Karpas-422 (cell line): ENCODE measurements at regions not wholly inside any gene's neighbourhood (a gene's known extent, or its start where the extent isn't known, plus 50 kb on each side); places are given as distances from the start of the nearest gene placed in this dataset.

Experiments used
- DNase-seq: peaks from one replicate; pipeline ENCODE4 v3.0.0-alpha.2; 2015
- H2AFZ ChIP-seq: fragments of 200-600 bp; sonication (generic); 2 replicates; pipeline ENCODE4 v1.6.1; 2014; ENCODE audit warnings: antibody characterized with exemption, low read length, mixed read lengths
- H3K27ac ChIP-seq: fragments of 200-600 bp; sonication (generic); 2 replicates; pipeline ENCODE4 v1.5.1; 2014; ENCODE audit warnings: mild to moderate bottlenecking, low read length, moderate library complexity
- H3K27me3 ChIP-seq: fragments of 200-600 bp; sonication (generic); 2 replicates; pipeline ENCODE4 v1.6.1; 2014; ENCODE audit warnings: low read length, mixed read lengths
- H3K36me3 ChIP-seq: fragments of 200-600 bp; sonication (generic); 2 replicates; pipeline ENCODE4 v1.6.1; 2014; ENCODE audit warnings: low read length, mixed read lengths; ENCODE audit not compliant: insufficient read depth
- H3K4me1 ChIP-seq: fragments of 200-600 bp; sonication (generic); 2 replicates; pipeline ENCODE4 v1.6.1; 2014; ENCODE audit warnings: mild to moderate bottlenecking, low read length, mixed read lengths
- H3K4me2 ChIP-seq: fragments of 200-600 bp; sonication (generic); 2 replicates; pipeline ENCODE4 v1.6.1; 2014; ENCODE audit warnings: low read length, low read depth, mild to moderate bottlenecking; ENCODE audit not compliant: poor library complexity, severe bottlenecking
- H3K4me3 ChIP-seq: fragments of 200-600 bp; sonication (generic); 2 replicates; pipeline ENCODE4 v1.5.1; 2014; ENCODE audit warnings: mild to moderate bottlenecking, antibody characterized with exemption, low read length, mixed read lengths
- H3K79me2 ChIP-seq: fragments of 200-600 bp; sonication (generic); 2 replicates; pipeline ENCODE4 v1.6.1; 2014; ENCODE audit warnings: mild to moderate bottlenecking, low read length, mixed read lengths
- H3K9ac ChIP-seq: fragments of 200-600 bp; sonication (generic); 2 replicates; pipeline ENCODE4 v1.6.0; 2014; ENCODE audit warnings: low read length
- H3K9me2 ChIP-seq: fragments of 200-600 bp; sonication (generic), shearing (Covaris generic); replicated peaks from 2 replicates; pipeline ENCODE4 v1.6.0; 2014; ENCODE audit warnings: mild to moderate bottlenecking, low read length, moderate library complexity; ENCODE audit not compliant: insufficient read depth
- H3K9me3 ChIP-seq: fragments of 300-700, 200-600 bp; sonication (generic); 2 replicates; pipeline ENCODE4 v1.6.1; 2014; ENCODE audit warnings: low read length, mixed read lengths
- H4K20me1 ChIP-seq: fragments of 200-600 bp; sonication (generic); 2 replicates; pipeline ENCODE4 v1.6.1; 2014; ENCODE audit warnings: mild to moderate bottlenecking, antibody characterized with exemption, low read length, low read depth; ENCODE audit not compliant: insufficient read depth

DNA sequence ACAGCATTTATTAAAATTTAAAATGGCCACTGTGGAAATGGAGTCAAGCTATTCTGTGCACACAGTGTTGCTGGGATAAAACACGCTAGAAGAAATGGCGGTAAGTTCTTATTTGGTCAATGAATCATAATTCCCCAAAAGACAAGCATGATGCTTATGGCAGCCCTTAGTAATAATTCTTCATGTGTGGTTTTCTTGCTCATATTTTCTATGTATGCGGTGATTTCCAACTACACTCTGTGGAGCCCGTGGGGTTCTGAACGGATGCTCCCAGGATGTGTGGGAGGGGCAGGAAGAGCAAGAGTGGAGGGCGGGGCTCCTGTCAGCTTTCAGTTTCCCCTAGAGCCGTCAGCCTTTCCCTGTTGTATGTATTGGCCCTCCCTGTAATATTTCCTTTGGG lies 91.7 kb upstream of the RMDN2 start:
- H3K27me3 ChIP-seq, result no peaks in the 10 kb centered on the region
- no peaks in the 10 kb centered on the region for H3K79me2 ChIP-seq
- H3K9me2 ChIP-seq, result no peaks in the 10 kb centered on the region
- H2AFZ ChIP-seq, result no peak overlapping the region
- no peaks in the 10 kb centered on the region for H4K20me1 ChIP-seq
- no peaks in the 10 kb centered on the region for H3K4me1 ChIP-seq
- H3K27ac ChIP-seq, result no peak overlapping the region
- H3K9ac ChIP-seq, result no peak overlapping the region
- no peak overlapping the region for H3K4me3 ChIP-seq
- no peaks in the 10 kb centered on the region for H3K9me3 ChIP-seq
- no peak overlapping the region for H3K4me2 ChIP-seq
- no peaks in the 10 kb centered on the region for H3K36me3 ChIP-seq
- no peak for DNase-seq

GRCh38 chr2:37836270-37836669 lies 88.8 kb upstream of the RMDN2 start:
- H3K9me2 ChIP-seq, result no peaks in the 10 kb centered on the region
- H3K27ac ChIP-seq, result no peak overlapping the region
- H2AFZ ChIP-seq, result no peak overlapping the region
- no peaks in the 10 kb centered on the region for H3K4me1 ChIP-seq
- H3K9me3 ChIP-seq, result no peaks in the 10 kb centered on the region
- no peaks in the 10 kb centered on the region for H3K36me3 ChIP-seq
- no peaks in the 10 kb centered on the region for H3K79me2 ChIP-seq
- H3K27me3 ChIP-seq, result no peaks in the 10 kb centered on the region
- no peak overlapping the region for H3K9ac ChIP-seq
- H4K20me1 ChIP-seq, result no peaks in the 10 kb centered on the region
- no peak for DNase-seq
- H3K4me2 ChIP-seq, result no peak overlapping the region
- no peak overlapping the region for H3K4me3 ChIP-seq

DNA sequence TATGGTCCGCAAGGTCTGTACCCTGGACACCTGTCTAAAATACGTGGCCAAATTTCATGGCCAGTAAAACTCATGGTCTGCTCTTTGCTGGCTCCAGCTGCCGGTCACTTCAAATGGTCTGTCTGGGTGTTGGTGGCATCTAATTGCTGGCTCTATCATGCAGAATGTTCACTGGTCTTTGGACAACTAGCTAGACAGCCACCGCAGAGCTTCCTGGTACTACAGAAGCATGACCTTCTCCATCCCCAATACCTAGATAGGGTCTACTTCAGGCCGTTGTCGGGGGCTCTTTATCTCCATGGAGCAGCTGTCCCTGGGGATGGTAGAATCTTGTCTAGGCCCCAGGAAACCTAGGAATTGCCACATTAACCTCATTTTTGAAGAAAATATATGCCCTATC lies 88.4 kb upstream of the RMDN2 start:
- no peaks in the 10 kb centered on the region for H3K27me3 ChIP-seq
- no peak overlapping the region for H3K4me2 ChIP-seq
- no peaks in the 10 kb centered on the region for H3K9me3 ChIP-seq
- no peak overlapping the region for H2AFZ ChIP-seq
- H3K9me2 ChIP-seq, result no peaks in the 10 kb centered on the region
- H4K20me1 ChIP-seq, result no peaks in the 10 kb centered on the region
- H3K9ac ChIP-seq, result no peak overlapping the region
- H3K36me3 ChIP-seq, result no peaks in the 10 kb centered on the region
- no peak for DNase-seq
- H3K79me2 ChIP-seq, result no peaks in the 10 kb centered on the region
- no peaks in the 10 kb centered on the region for H3K4me1 ChIP-seq
- H3K27ac ChIP-seq, result no peak overlapping the region
- H3K4me3 ChIP-seq, result no peak overlapping the region

GRCh38 chr2:37837628-37838328 lies 87.3 kb upstream of the RMDN2 start:
- no peak overlapping the region for H3K27ac ChIP-seq
- no peaks in the 10 kb centered on the region for H3K79me2 ChIP-seq
- H3K36me3 ChIP-seq, result no peaks in the 10 kb centered on the region
- H3K27me3 ChIP-seq, result no peaks in the 10 kb centered on the region
- no peaks in the 10 kb centered on the region for H4K20me1 ChIP-seq
- no peak for DNase-seq
- no peak overlapping the region for H3K4me3 ChIP-seq
- H3K9me2 ChIP-seq, result no peaks in the 10 kb centered on the region
- no peaks in the 10 kb centered on the region for H3K9me3 ChIP-seq
- H3K4me2 ChIP-seq, result no peak overlapping the region
- H3K9ac ChIP-seq, result no peak overlapping the region
- no peak overlapping the region for H2AFZ ChIP-seq
- H3K4me1 ChIP-seq, result no peaks in the 10 kb centered on the region

DNA sequence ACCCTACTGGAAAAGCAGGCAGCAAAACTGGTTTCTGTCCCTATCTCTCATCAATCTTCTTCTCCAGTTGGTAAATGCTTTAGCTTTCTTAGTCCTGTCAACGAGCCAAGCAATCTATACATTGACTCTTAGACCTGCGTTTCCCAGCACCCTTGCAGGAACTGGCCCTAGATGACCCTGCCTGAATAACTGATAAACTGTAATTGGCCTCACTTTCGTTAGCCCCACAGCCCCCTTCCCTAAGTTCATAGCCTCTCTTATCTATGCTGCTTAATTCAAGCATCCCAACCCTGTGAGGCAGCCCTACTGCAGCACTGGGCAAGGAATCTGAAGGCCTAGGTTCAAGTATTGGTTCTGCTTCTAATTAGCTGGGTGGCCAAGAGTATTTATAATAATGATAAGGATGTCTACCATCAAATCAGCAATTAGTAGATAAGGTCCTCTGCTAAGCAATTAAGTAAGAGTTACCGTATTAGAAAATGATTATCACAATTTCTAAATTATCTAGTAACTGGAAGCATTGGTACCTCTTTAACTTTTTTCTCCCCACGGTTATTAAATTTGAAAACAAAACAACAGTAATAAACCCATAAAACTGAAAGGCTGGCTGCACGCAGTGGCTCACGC lies 86.4 kb upstream of the RMDN2 start:
- H3K9me2 ChIP-seq, result no peaks in the 10 kb centered on the region
- no peak overlapping the region for H3K4me3 ChIP-seq
- no peaks in the 10 kb centered on the region for H3K27me3 ChIP-seq
- H3K9me3 ChIP-seq, result no peaks in the 10 kb centered on the region
- no peaks in the 10 kb centered on the region for H3K79me2 ChIP-seq
- no peak overlapping the region for H2AFZ ChIP-seq
- no peak overlapping the region for H3K27ac ChIP-seq
- no peaks in the 10 kb centered on the region for H3K4me1 ChIP-seq
- H3K36me3 ChIP-seq, result no peaks in the 10 kb centered on the region
- H3K9ac ChIP-seq, result no peak overlapping the region
- no peak for DNase-seq
- no peak overlapping the region for H3K4me2 ChIP-seq
- no peaks in the 10 kb centered on the region for H4K20me1 ChIP-seq

GRCh38 chr2:37839991-37840390 lies 85.1 kb upstream of the RMDN2 start:
- H2AFZ ChIP-seq, result no peak overlapping the region
- no peaks in the 10 kb centered on the region for H3K4me1 ChIP-seq
- H3K9me3 ChIP-seq, result no peaks in the 10 kb centered on the region
- no peak for DNase-seq
- H3K36me3 ChIP-seq, result no peaks in the 10 kb centered on the region
- no peaks in the 10 kb centered on the region for H3K9me2 ChIP-seq
- no peaks in the 10 kb centered on the region for H3K27me3 ChIP-seq
- no peak overlapping the region for H3K9ac ChIP-seq
- no peak overlapping the region for H3K4me2 ChIP-seq
- no peak overlapping the region for H3K4me3 ChIP-seq
- no peaks in the 10 kb centered on the region for H4K20me1 ChIP-seq
- no peaks in the 10 kb centered on the region for H3K79me2 ChIP-seq
- no peak overlapping the region for H3K27ac ChIP-seq

GRCh38 chr2:37842732-37843440 lies 82.2 kb upstream of the RMDN2 start:
- Histone ChIP-seq H2AFZ (no peak overlapping the region), H3K36me3 (no peaks in the 10 kb centered on the region), H4K20me1 (no peaks in the 10 kb centered on the region), H3K27ac (no peak overlapping the region), H3K4me1 (no peaks in the 10 kb centered on the region), H3K79me2 (no peaks in the 10 kb centered on the region), H3K4me2 (no peak overlapping the region), H3K9ac (no peak overlapping the region), H3K9me3 (no peaks in the 10 kb centered on the region), H3K9me2 (no peaks in the 10 kb centered on the region), H3K27me3 (no peaks in the 10 kb centered on the region), H3K4me3 (no peak overlapping the region)
- no peak for DNase-seq

GRCh38 chr2:37843556-37843955 lies 81.5 kb upstream of the RMDN2 start:
- Histone ChIP-seq H2AFZ (no peak overlapping the region), H3K4me1 (no peaks in the 10 kb centered on the region), H3K9ac (no peak overlapping the region), H3K4me2 (no peak overlapping the region), H3K9me3 (no peaks in the 10 kb centered on the region), H4K20me1 (no peaks in the 10 kb centered on the region), H3K27me3 (no peaks in the 10 kb centered on the region), H3K4me3 (no peak overlapping the region), H3K36me3 (no peaks in the 10 kb centered on the region), H3K27ac (no peak overlapping the region), H3K79me2 (no peaks in the 10 kb centered on the region), H3K9me2 (no peaks in the 10 kb centered on the region)
- DNase-seq, result no peak
